H1 (cell line): ENCODE measurements at regions not wholly inside any gene's neighbourhood (a gene's known extent, or its start where the extent isn't known, plus 50 kb on each side); places are given as distances from the start of the nearest gene placed in this dataset.

ENCODE experiments used
- SIRT6 ChIP-seq: IDR thresholded peaks from one replicate; pipeline ENCODE4 v1.7.1; 2012; ENCODE audit warnings: low read length, inconsistent platforms
- TCF12 ChIP-seq: IDR thresholded peaks from 2 replicates; pipeline ENCODE4 v1.6.1; 2011; ENCODE audit warnings: low read depth, mild to moderate bottlenecking, low read length

GRCh38 chr2:129144082-129144791 lies 825.6 kb upstream of the HS6ST1 start (continued):
- TF ChIP-seq SIRT6 (no peak), TCF12 (no peak)
- TF ChIP-seq, all 59 proteins: peak for 0
